ENCODE measurements at regions not wholly inside any gene's neighbourhood (a gene's known extent, or its start where the extent isn't known, plus 50 kb on each side); places are given as distances from the start of the nearest gene placed in this dataset.

GRCh38 chr6:25224242-25224641, 54.9 kb upstream of the CARMIL1 start (continued):
- no peak for TF ChIP-seq MAX (CRISPR knock-in tag; IDR thresholded peaks at IDR 0.05)
- TF ChIP-seq, protein P1, sequence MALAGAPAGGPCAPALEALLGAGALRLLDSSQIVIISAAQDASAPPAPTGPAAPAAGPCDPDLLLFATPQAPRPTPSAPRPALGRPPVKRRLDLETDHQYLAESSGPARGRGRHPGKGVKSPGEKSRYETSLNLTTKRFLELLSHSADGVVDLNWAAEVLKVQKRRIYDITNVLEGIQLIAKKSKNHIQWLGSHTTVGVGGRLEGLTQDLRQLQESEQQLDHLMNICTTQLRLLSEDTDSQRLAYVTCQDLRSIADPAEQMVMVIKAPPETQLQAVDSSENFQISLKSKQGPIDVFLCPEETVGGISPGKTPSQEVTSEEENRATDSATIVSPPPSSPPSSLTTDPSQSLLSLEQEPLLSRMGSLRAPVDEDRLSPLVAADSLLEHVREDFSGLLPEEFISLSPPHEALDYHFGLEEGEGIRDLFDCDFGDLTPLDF (CRISPR knock-in tag; IDR thresholded peaks at IDR 0.05) = no peak

GRCh38 chr6:25227854-25228253, 51.3 kb upstream of the CARMIL1 start:
- CTCF ChIA-PET = no interaction called here

More at GRCh38 chr6:25227854-25228253, 51.3 kb upstream of the CARMIL1 start:
- ATAC-seq = no peak
- Mint-ChIP-seq H3K4me1 (peaks cover 12% of the 10 kb centered on the region; the same call in 1 of the 2 replicates), H3K27ac (no peak overlapping the region), H3K9me3 (no peaks in the 10 kb centered on the region), H3K4me3 (no peak overlapping the region), H3K36me3 (no peaks in the 10 kb centered on the region), H3K27me3 (ENCODE audit: low read depth) (no peaks in the 10 kb centered on the region; the same call in 1 of the 2 replicates)
- no peak for DNase-seq (ENCODE audit: low spot score)
- TF ChIP-seq MYBL2 (CRISPR knock-in tag; IDR thresholded peaks at IDR 0.05) = no peak
- TF ChIP-seq MAX (CRISPR knock-in tag; IDR thresholded peaks at IDR 0.05) = no peak
- no peak for TF ChIP-seq SMAD4 (CRISPR knock-in tag; IDR thresholded peaks at IDR 0.05)
- TF ChIP-seq ATF3 (CRISPR knock-in tag; conservative IDR thresholded peaks at IDR 0.05) = no peak
- no peak for TF ChIP-seq EMX1 (CRISPR knock-in tag; IDR thresholded peaks at IDR 0.05)
- TF ChIP-seq ZBTB21 (CRISPR knock-in tag; IDR thresholded peaks at IDR 0.05; ENCODE audit: borderline replicate concordance) = no peak
- no peak for TF ChIP-seq ZNF416 (CRISPR knock-in tag; IDR thresholded peaks at IDR 0.05)
- TF ChIP-seq ZNF512 (CRISPR knock-in tag; IDR thresholded peaks at IDR 0.05; ENCODE audit: borderline replicate concordance) = no peak
- TF ChIP-seq FOXP1 (CRISPR knock-in tag; IDR thresholded peaks at IDR 0.05; ENCODE audit: borderline replicate concordance) = no peak
- TF ChIP-seq FOXP4 (CRISPR knock-in tag; IDR thresholded peaks at IDR 0.05) = no peak
- TF ChIP-seq, protein P2, sequence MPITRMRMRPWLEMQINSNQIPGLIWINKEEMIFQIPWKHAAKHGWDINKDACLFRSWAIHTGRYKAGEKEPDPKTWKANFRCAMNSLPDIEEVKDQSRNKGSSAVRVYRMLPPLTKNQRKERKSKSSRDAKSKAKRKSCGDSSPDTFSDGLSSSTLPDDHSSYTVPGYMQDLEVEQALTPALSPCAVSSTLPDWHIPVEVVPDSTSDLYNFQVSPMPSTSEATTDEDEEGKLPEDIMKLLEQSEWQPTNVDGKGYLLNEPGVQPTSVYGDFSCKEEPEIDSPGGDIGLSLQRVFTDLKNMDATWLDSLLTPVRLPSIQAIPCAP (CRISPR knock-in tag; IDR thresholded peaks at IDR 0.05) = no peak
- POLR2A ChIA-PET = no interaction called here

Measured in WTC11 (cell line).